Activated CD8-positive, alpha-beta T cell treated with anti-CD3 and anti-CD28 coated beads for 36 hours (primary cell): ENCODE measurements at regions not wholly inside any gene's neighbourhood (a gene's known extent, or its start where the extent isn't known, plus 50 kb on each side); places are given as distances from the start of the nearest gene placed in this dataset.

Experiments used
- ATAC-seq: fragments of 200-7000 bp; cut with Tn5 transposase; one replicate; pipeline ENCODE4 v1.10.0; 2021; ENCODE audit warnings: mild to moderate bottlenecking, moderate library complexity
- CTCF ChIA-PET: fragments of 350-600 bp; sonication (Branson Sonifier 250); formaldehyde crosslinking; loops from one replicate; lab custom pipeline; 2021; ENCODE audit warnings: antibody characterized with exemption; lab: Charles Lee
- POLR2A ChIA-PET: fragments of 350-600 bp; sonication (Branson Sonifier 250); formaldehyde crosslinking; loops from one replicate; lab custom pipeline; 2021; ENCODE audit warnings: antibody characterized with exemption; lab: Charles Lee
- DNase-seq: peaks from one replicate; pipeline ENCODE4 v3.0.0-alpha.2; 2020
- H3K27ac Mint-ChIP-seq: one replicate; pipeline ENCODE4 v1.8.0; 2021; ENCODE audit warnings: mild to moderate bottlenecking, mixed read lengths
- H3K27me3 Mint-ChIP-seq: one replicate; pipeline ENCODE4 v1.8.0; 2021; ENCODE audit warnings: mixed read lengths
- H3K36me3 Mint-ChIP-seq: one replicate; pipeline ENCODE4 v1.8.0; 2021; ENCODE audit warnings: low read depth, mixed read lengths
- H3K4me1 Mint-ChIP-seq: one replicate; pipeline ENCODE4 v1.8.0; 2021; ENCODE audit warnings: low read depth, mixed read lengths
- H3K4me3 Mint-ChIP-seq: one replicate; pipeline ENCODE4 v1.8.0; 2021; ENCODE audit warnings: mild to moderate bottlenecking, moderate library complexity, mixed read lengths
- H3K9me3 Mint-ChIP-seq: one replicate; pipeline ENCODE4 v1.8.0; 2021; ENCODE audit warnings: mixed read lengths
- intact Hi-C: fragments of 100-400 bp; cut with micrococcal nuclease; formaldehyde crosslinking; loops from one replicate; pipeline ENCODE4 v1.10.0; 2022
- TF ChIP-seq, protein P1 (sequence below): fragments of 200-600 bp; IDR thresholded peaks from one replicate; pipeline ENCODE4 v1.8.0; 2022; ENCODE audit warnings: antibody characterized with exemption, mild to moderate bottlenecking

DNA sequence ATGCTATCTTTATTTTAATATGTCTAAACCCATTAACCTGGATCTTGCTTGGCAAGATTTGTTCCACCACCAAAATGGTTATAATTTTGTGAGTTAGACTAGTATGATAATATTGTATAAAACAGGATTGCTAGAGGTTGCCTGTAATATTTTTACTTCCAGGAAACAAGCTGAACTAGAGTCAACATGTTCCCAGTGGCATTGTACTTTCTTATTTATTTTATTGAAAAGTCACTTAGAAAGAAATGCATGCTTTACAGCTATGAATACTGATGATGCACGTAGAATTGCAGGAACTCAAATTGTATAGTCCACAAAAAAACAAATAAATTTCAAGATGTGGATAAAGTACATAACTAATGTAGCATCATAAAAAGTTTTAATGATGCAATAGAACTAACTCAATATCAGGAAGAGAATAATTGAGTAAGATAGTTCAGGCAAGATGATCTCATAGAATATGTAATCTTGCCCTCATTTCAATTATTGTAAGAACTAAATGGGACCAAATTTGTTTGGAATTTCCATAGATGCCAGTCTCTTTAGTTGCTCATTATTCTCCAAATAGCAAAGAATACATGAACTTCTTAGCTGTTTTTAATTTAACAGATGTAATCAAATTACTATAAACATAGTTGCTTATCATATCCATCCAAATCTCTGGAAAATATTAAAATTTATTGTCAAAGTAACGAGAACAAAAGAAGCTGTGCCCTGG, 451.8 kb downstream of the COL12A1 start:
- Mint-ChIP-seq H3K36me3 (no peaks in the 10 kb centered on the region), H3K9me3 (peaks cover 2% of the 10 kb centered on the region), H3K4me3 (no peak overlapping the region), H3K4me1 (no peaks in the 10 kb centered on the region), H3K27ac (no peak overlapping the region), H3K27me3 (no peaks in the 10 kb centered on the region)
- intact Hi-C loops = no loop called here
- DNase-seq (no peak), ATAC-seq (no peak)
- ChIA-PET CTCF (no interaction called here), POLR2A (no interaction called here)
- TF ChIP-seq, protein P1, sequence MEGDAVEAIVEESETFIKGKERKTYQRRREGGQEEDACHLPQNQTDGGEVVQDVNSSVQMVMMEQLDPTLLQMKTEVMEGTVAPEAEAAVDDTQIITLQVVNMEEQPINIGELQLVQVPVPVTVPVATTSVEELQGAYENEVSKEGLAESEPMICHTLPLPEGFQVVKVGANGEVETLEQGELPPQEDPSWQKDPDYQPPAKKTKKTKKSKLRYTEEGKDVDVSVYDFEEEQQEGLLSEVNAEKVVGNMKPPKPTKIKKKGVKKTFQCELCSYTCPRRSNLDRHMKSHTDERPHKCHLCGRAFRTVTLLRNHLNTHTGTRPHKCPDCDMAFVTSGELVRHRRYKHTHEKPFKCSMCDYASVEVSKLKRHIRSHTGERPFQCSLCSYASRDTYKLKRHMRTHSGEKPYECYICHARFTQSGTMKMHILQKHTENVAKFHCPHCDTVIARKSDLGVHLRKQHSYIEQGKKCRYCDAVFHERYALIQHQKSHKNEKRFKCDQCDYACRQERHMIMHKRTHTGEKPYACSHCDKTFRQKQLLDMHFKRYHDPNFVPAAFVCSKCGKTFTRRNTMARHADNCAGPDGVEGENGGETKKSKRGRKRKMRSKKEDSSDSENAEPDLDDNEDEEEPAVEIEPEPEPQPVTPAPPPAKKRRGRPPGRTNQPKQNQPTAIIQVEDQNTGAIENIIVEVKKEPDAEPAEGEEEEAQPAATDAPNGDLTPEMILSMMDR = no peak

DNA sequence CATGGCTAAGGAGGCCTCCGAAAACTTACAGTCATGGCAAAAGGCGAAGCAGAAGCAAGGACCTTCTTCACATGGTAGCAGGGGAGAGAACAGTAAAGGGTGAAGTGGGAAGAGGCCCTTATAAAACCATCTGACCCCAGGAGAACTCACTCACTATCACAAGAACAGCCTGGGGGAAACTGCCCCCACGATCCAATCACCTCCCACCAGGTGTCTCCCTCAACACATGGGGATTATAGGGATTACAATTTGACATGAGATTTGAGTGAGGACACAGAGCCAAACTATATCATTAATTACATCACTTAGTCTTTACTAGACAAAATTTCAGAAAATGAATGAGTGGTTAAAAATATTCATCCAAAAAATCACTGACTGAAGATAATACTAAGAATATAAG, 453.6 kb downstream of the COL12A1 start:
- H3K4me3 Mint-ChIP-seq = no peak overlapping the region
- H3K27ac Mint-ChIP-seq = no peak overlapping the region
- TF ChIP-seq, protein P1 = no peak
- no peaks in the 10 kb centered on the region for H3K36me3 Mint-ChIP-seq
- DNase-seq = no peak
- H3K9me3 Mint-ChIP-seq = peaks cover 2% of the 10 kb centered on the region
- no peaks in the 10 kb centered on the region for H3K27me3 Mint-ChIP-seq
- ChIA-PET POLR2A (no interaction called here), CTCF (interaction anchor here (0.9 kb wide), 1 partner anchor 9 kb away, joined by 4 read pairs; no protein-coding TSS in a partner anchor)
- H3K4me1 Mint-ChIP-seq = no peaks in the 10 kb centered on the region
- ATAC-seq = no peak
- intact Hi-C loops = no loop called here

DNA sequence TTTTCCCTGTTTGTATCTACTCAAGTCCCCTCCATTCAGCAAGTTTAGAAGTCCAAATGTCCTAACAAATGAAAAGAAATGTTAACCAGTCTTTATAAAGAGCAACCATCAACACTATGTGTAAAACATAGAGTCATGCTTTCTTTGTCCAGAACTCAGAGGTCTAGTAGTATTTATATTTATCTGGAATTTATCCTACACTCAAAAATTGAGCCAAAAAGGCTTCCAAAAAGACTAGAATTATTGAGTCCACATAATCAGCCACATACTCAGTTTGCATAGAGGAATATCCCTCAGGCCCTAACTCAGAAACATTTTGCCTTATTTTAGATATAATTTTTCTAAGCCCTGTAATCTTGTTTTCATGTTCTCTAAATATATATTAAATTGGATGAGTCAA, 455.0 kb downstream of the COL12A1 start:
- CTCF ChIA-PET = no interaction called here
- no peaks in the 10 kb centered on the region for H3K27me3 Mint-ChIP-seq

DNA sequence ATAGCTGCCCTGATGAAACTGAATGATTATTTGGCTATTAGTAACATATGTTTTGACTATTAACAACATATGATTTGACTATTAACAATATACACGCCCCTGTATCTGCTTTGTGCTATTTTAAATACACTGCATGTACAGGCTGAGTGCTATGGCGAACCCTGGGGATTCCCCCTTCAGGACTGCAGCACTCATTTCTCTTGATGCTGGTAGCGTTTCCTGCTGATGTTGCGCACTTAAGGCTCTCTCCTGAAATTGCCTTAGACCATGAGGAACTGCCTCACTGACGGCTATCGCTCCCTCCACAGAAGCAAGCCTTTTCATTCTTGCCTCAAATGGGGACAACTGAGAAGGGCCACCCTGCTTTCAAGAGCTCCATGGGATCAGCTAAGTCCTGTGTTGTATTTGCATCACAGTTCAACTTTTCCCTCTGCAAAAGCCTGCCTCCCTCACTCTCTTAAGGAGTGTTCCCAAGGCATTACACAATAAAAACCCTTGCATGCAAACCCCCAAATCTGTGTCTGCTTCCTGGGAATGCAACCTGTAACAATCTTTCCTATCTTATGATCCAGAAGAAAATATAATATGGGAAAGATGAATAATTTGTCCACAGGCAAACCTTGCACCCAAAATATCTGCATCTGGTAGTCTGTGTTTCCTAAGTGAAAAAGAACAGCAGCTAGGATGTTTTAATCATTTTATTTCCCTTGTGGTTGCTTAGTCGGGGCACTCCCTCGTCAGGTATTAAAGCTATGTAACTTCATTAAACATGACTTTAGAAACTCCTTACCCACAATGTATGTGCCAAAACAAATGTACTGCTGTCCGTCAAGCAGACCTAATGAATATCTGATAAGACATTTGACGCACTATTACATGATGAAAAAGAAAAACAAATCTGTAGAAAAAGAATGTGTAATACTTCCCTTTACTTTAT, 456.4 kb downstream of the COL12A1 start:
- H3K27me3 Mint-ChIP-seq = no peaks in the 10 kb centered on the region
- CTCF ChIA-PET = no interaction called here
- ATAC-seq (no peak), DNase-seq (no peak)
- TF ChIP-seq, protein P1 = no peak
- H3K36me3 Mint-ChIP-seq = no peaks in the 10 kb centered on the region
- peaks cover 2% of the 10 kb centered on the region for H3K9me3 Mint-ChIP-seq
- intact Hi-C loops = no loop called here
- POLR2A ChIA-PET = no interaction called here
- H3K27ac Mint-ChIP-seq = no peak overlapping the region
- H3K4me1 Mint-ChIP-seq = no peaks in the 10 kb centered on the region
- no peak overlapping the region for H3K4me3 Mint-ChIP-seq

More for the DNA sequence above, 455.0 kb downstream of the COL12A1 start:
- ATAC-seq = no peak
- Mint-ChIP-seq H3K27ac (no peak overlapping the region), H3K9me3 (peaks cover 2% of the 10 kb centered on the region), H3K36me3 (no peaks in the 10 kb centered on the region), H3K4me3 (no peak overlapping the region), H3K4me1 (no peaks in the 10 kb centered on the region)
- DNase-seq = no peak
- POLR2A ChIA-PET = no interaction called here
- TF ChIP-seq, protein P1 = no peak
- intact Hi-C loops = no loop called here

DNA sequence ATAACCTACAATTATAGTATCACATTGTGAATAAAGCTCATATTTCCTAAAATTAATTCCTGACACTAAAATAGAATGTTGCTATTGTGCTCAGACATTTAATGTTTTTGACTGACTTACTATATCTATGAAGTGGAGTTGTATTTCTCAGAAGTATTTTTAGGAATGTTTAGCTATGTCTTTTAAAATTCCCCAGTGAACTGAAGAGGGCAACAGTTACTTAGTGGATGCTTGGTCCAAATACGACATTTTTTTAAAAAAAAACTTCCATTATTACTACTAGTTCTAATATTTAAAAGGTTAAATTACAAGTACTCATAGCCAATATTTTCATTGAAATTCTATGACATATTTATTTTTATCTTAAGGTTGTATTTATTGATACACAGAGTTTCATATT, 460.2 kb downstream of the COL12A1 start:
- ATAC-seq = no peak
- POLR2A ChIA-PET = no interaction called here
- no peaks in the 10 kb centered on the region for H3K4me1 Mint-ChIP-seq
- no peak overlapping the region for H3K4me3 Mint-ChIP-seq
- intact Hi-C loops = no loop called here
- CTCF ChIA-PET = no interaction called here
- H3K27ac Mint-ChIP-seq = no peak overlapping the region
- DNase-seq = no peak
- H3K9me3 Mint-ChIP-seq = peaks cover under 1% of the 10 kb centered on the region
- TF ChIP-seq, protein P1 = no peak
- H3K36me3 Mint-ChIP-seq = no peaks in the 10 kb centered on the region
- no peaks in the 10 kb centered on the region for H3K27me3 Mint-ChIP-seq
